ENCODE measurements at regions not wholly inside any gene's neighbourhood (a gene's known extent, or its start where the extent isn't known, plus 50 kb on each side); places are given as distances from the start of the nearest gene placed in this dataset.

DNA sequence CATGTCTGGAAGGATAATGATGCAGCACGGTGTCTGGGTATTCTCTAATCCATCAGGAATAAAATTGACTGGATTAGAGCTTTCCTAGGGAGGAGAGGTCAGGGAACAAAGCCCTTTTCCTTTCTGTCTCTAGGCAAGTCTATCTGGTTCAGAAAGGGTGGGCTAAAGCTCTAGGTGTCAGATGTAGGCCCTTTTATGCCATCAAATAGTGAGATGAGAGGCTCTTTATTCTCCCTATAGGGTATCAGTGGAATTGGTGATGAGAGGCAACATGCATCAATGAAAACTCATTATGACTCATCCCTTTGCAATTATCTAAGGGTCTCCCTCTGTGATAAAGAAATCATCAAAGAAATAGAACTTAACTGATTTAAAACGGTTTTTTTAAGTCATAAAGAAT lies 328.0 kb upstream of the CRIM1 start:
- WGBS (ENCODE audit: insufficient coverage) = 83% methylated on average over 1 of the region's 2 CpGs
- no peaks in the 10 kb centered on the region for H3K4me1 ChIP-seq (ENCODE audit: control insufficient read depth in 1 of 2, insufficient read depth in 2 of 2, low read length in 2 of 2)
- no peak overlapping the region for H3K4me2 ChIP-seq (replicated peaks; ENCODE audit: extremely low read depth, low read length, poor library complexity, severe bottlenecking)
- peaks cover 0 to 3% (median 0%) of the 10 kb centered on the region in 7 donors for H3K9me3 Mint-ChIP-seq
- H4K20me1 ChIP-seq (ENCODE audit: insufficient read depth, low read length) = no peaks in the 10 kb centered on the region
- no peaks in the 10 kb centered on the region for H3K27me3 ChIP-seq (ENCODE audit: control insufficient read depth in 2 of 2, insufficient read depth in 2 of 2, low read length in 2 of 2)
- DNase-seq = no peak
- no peaks in the 10 kb centered on the region for H3K4me1 Mint-ChIP-seq
- no peak overlapping the region for H3K9ac ChIP-seq (ENCODE audit: insufficient read depth, low read length, poor library complexity, severe bottlenecking)
- no peaks in the 10 kb centered on the region for H3K36me3 ChIP-seq (replicated peaks in 1 of 2; ENCODE audit: control insufficient read depth in 1 of 2, insufficient read depth in 2 of 2, low read length in 2 of 2)
- H2AFZ ChIP-seq (ENCODE audit: insufficient read depth, low read depth, low read length, poor library complexity, severe bottlenecking) = no peak overlapping the region
- H3K9me3 ChIP-seq (replicated peaks in 1 of 2; ENCODE audit: control insufficient read depth in 1 of 2, insufficient read depth in 1 of 2, low read length in 2 of 2) = no peaks in the 10 kb centered on the region
- H3K36me3 Mint-ChIP-seq = no peaks in the 10 kb centered on the region
- H3K27ac Mint-ChIP-seq = no peak overlapping the region
- intact Hi-C loops (cut with micrococcal nuclease) = no loop called here
- H3K4me3 ChIP-seq (replicated peaks in 1 of 3; ENCODE audit: low read depth in 2 of 3, low read length in 3 of 3) = no peak overlapping the region
- no peaks in the 10 kb centered on the region for H3K79me2 ChIP-seq (ENCODE audit: insufficient read depth, low read length)
- H3K27ac ChIP-seq (ENCODE audit: low read depth in 1 of 2, low read length in 2 of 2) = no peak overlapping the region
- no peak overlapping the region for H3K4me3 Mint-ChIP-seq
- H3K27me3 Mint-ChIP-seq (ENCODE audit: low read depth in 3 of 3) = peaks cover 0 to 1% (median 0%) of the 10 kb centered on the region in 3 donors
- TF ChIP-seq, protein P1, sequence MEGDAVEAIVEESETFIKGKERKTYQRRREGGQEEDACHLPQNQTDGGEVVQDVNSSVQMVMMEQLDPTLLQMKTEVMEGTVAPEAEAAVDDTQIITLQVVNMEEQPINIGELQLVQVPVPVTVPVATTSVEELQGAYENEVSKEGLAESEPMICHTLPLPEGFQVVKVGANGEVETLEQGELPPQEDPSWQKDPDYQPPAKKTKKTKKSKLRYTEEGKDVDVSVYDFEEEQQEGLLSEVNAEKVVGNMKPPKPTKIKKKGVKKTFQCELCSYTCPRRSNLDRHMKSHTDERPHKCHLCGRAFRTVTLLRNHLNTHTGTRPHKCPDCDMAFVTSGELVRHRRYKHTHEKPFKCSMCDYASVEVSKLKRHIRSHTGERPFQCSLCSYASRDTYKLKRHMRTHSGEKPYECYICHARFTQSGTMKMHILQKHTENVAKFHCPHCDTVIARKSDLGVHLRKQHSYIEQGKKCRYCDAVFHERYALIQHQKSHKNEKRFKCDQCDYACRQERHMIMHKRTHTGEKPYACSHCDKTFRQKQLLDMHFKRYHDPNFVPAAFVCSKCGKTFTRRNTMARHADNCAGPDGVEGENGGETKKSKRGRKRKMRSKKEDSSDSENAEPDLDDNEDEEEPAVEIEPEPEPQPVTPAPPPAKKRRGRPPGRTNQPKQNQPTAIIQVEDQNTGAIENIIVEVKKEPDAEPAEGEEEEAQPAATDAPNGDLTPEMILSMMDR (IDR thresholded peaks at IDR 0.05) = no peak

DNA sequence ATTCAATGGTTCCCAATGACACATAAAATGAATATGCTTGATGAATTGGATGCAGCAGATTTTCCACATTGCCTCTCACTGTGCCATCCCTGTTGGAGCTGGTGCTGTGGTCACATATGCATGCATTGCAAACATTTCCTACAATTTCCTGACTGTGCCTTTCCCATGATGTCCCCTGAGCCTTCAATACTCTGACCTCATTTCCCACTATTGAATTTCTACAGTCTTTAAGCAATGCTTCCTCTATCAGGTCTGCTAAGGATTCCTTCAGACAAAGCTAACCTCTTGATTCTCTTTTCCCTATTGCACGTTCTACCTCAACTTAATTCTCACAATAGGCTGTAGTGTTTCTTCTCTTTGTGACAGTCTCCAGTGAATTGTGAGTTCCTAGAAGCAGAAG lies 342.5 kb upstream of the CRIM1 start:
- H3K4me3 ChIP-seq (replicated peaks in 1 of 3; ENCODE audit: low read depth in 2 of 3, low read length in 3 of 3) = no peak overlapping the region
- Mint-ChIP-seq H3K9me3 (peaks cover 0 to 3% (median 0%) of the 10 kb centered on the region in 7 donors), H3K4me3 (no peak overlapping the region), H3K27me3 (ENCODE audit: low read depth in 3 of 3) (peaks cover 0 to 3% (median 0%) of the 10 kb centered on the region in 3 donors), H3K4me1 (no peaks in the 10 kb centered on the region), H3K36me3 (no peaks in the 10 kb centered on the region), H3K27ac (no peak overlapping the region)
- WGBS (ENCODE audit: insufficient coverage) = no CpG with 5 or more reads among the region's 1 CpG
- no peaks in the 10 kb centered on the region for H4K20me1 ChIP-seq (ENCODE audit: insufficient read depth, low read length)
- DNase-seq = no peak
- no peaks in the 10 kb centered on the region for H3K9me3 ChIP-seq (replicated peaks in 1 of 2; ENCODE audit: control insufficient read depth in 1 of 2, insufficient read depth in 1 of 2, low read length in 2 of 2)
- no peaks in the 10 kb centered on the region for H3K4me1 ChIP-seq (ENCODE audit: control insufficient read depth in 1 of 2, insufficient read depth in 2 of 2, low read length in 2 of 2)
- no peaks in the 10 kb centered on the region for H3K27me3 ChIP-seq (ENCODE audit: control insufficient read depth in 2 of 2, insufficient read depth in 2 of 2, low read length in 2 of 2)
- no peaks in the 10 kb centered on the region for H3K79me2 ChIP-seq (ENCODE audit: insufficient read depth, low read length)
- no peak overlapping the region for H3K27ac ChIP-seq (ENCODE audit: low read depth in 1 of 2, low read length in 2 of 2)
- H2AFZ ChIP-seq (ENCODE audit: insufficient read depth, low read depth, low read length, poor library complexity, severe bottlenecking) = no peak overlapping the region
- no peaks in the 10 kb centered on the region for H3K36me3 ChIP-seq (replicated peaks in 1 of 2; ENCODE audit: control insufficient read depth in 1 of 2, insufficient read depth in 2 of 2, low read length in 2 of 2)
- H3K9ac ChIP-seq (ENCODE audit: insufficient read depth, low read length, poor library complexity, severe bottlenecking) = no peak overlapping the region
- H3K4me2 ChIP-seq (replicated peaks; ENCODE audit: extremely low read depth, low read length, poor library complexity, severe bottlenecking) = no peak overlapping the region
- TF ChIP-seq, protein P1 (IDR thresholded peaks at IDR 0.05) = no peak
- intact Hi-C loops (cut with micrococcal nuclease) = no loop called here

All from CD14-positive monocyte (primary cell).